ENCODE measurements at regions not wholly inside any gene's neighbourhood (a gene's known extent, or its start where the extent isn't known, plus 50 kb on each side); places are given as distances from the start of the nearest gene placed in this dataset.

DNA sequence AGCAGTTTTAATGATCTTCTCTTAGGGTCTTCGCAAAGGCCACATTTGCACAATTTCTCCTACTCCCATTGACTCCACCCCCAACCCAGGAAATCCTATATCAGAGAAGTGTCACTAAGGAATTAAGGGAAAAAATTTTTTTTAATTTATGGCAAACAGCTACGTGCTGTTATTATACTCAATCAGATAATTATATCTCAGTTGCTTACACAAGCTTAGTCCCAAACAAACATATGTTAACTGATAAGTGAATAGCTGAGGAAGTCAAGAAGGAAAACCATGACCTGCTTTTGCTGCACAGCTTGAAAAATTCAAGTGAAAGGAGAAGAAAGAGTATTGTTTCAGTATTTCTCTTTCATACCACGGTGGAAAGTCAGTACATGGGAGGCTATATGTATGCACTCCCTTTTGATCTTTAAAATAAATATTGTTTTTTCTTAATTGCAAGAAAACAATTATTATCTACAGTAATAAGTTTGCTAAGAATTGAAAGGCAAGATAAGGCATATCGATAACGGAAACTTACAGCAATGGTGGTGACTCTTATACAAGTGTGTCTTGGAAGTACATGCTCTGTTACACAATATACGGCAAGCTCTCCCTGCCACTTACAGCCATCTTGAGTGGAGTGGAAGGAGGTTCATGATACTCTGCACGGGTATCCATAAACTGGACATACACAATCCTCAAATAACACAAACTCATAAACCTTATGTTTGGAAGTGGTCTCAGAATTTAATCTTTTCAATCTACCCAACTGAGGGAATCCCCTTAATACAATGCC, 167.9 kb upstream of the FREM1 start:
- ATAC-seq: no peak
- Histone ChIP-seq H3K27ac (no peak overlapping the region), H3K36me3 (no peaks in the 10 kb centered on the region), H3K4me3 (no peak overlapping the region), H3K27me3 (no peaks in the 10 kb centered on the region), H3K4me1 (no peaks in the 10 kb centered on the region), H3K9me3 (no peaks in the 10 kb centered on the region)
- intact Hi-C loops (cut with DNase I): no loop called here
- DNase-seq: no peak
- TF ChIP-seq, protein P1, sequence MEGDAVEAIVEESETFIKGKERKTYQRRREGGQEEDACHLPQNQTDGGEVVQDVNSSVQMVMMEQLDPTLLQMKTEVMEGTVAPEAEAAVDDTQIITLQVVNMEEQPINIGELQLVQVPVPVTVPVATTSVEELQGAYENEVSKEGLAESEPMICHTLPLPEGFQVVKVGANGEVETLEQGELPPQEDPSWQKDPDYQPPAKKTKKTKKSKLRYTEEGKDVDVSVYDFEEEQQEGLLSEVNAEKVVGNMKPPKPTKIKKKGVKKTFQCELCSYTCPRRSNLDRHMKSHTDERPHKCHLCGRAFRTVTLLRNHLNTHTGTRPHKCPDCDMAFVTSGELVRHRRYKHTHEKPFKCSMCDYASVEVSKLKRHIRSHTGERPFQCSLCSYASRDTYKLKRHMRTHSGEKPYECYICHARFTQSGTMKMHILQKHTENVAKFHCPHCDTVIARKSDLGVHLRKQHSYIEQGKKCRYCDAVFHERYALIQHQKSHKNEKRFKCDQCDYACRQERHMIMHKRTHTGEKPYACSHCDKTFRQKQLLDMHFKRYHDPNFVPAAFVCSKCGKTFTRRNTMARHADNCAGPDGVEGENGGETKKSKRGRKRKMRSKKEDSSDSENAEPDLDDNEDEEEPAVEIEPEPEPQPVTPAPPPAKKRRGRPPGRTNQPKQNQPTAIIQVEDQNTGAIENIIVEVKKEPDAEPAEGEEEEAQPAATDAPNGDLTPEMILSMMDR (IDR thresholded peaks at IDR 0.05): no peak
- 67 to 75% methylated on average over 7 of the region's 7 CpGs for WGBS, 2 donors

DNA sequence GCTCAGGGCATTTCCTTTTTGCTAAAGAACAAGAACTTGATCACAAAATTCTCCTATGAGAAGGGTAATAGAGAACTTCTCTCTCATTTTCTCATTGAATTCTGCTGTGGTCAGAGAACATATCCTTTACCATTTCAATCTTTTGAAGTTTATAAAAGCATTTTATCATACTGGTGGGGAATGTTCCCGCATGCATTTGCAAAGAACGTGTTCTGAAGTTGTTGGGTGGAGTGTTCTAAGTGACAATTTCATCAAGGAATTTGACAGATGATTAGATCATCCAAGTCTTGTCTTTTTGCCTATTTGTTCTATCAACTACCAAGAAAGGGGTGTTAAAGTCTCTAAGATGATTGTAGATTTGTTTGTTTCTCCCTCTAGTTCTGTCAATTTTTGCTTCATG, 163.4 kb upstream of the FREM1 start:
- Histone ChIP-seq H3K27me3 (no peaks in the 10 kb centered on the region), H3K36me3 (no peaks in the 10 kb centered on the region), H3K4me1 (no peaks in the 10 kb centered on the region), H3K27ac (no peak overlapping the region), H3K4me3 (no peak overlapping the region), H3K9me3 (no peaks in the 10 kb centered on the region)
- TF ChIP-seq, protein P1 (IDR thresholded peaks at IDR 0.05): no peak
- WGBS, 2 donors: 55 to 86% methylated on average over 2 of the region's 2 CpGs
- ATAC-seq (no peak), DNase-seq (no peak)
- intact Hi-C loops (cut with DNase I): no loop called here

DNA sequence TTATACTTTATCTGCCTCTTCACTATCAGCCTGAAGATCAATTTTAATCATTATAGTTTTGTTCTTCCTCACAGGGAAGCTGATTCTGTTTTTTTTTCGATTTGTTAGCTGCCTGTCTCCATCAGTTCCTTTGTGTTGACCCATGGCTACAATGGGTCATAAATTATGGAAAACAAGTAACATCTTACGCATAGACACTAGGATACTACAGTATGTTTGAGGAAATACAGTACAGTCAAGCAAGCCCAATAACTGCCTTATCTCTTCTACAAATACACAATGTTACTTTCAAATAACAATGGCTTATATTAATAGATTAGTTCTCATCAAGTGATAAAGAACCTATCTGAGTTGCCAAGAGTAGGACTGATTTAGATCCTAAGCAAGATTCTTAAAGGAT, 160.5 kb upstream of the FREM1 start:
- H3K9me3 ChIP-seq: peaks cover 0 to 4% (median 0%) of the 10 kb centered on the region in 11 donors
- WGBS, 2 donors: 68 to 77% methylated on average over 2 of the region's 2 CpGs
- ATAC-seq (no peak), DNase-seq (no peak)
- H3K4me1 ChIP-seq: no peaks in the 10 kb centered on the region
- no peak overlapping the region for H3K27ac ChIP-seq
- no peaks in the 10 kb centered on the region for H3K36me3 ChIP-seq
- no peak overlapping the region for H3K4me3 ChIP-seq
- no peaks in the 10 kb centered on the region for H3K27me3 ChIP-seq
- intact Hi-C loops (cut with DNase I): no loop called here
- TF ChIP-seq, protein P1 (IDR thresholded peaks at IDR 0.05): no peak

DNA sequence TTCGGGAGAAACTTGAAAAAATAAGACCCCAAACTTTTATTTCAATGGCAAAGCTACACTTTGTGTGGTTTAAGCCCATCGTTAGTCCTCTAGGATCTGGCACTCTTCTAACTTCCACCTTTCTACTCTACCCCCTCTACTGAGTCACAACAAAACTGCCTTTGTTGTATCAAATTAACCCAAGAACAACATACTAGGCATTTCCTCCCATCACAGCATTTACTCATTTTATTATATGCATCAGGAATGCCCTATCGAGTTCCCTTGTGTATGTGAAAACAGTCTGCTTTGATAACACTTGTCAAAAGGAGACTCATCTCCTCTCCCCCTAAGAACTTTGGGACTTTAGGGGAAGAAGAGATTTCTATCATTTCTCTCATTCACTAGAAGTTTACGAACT, 158.9 kb upstream of the FREM1 start:
- no peak for DNase-seq
- WGBS, 2 donors: 65 to 70% methylated on average over 4 of the region's 4 CpGs
- H3K36me3 ChIP-seq: no peaks in the 10 kb centered on the region
- no peaks in the 10 kb centered on the region for H3K27me3 ChIP-seq
- intact Hi-C loops (cut with DNase I): no loop called here
- ATAC-seq: no peak
- no peaks in the 10 kb centered on the region for H3K4me1 ChIP-seq
- H3K27ac ChIP-seq: no peak overlapping the region
- H3K4me3 ChIP-seq: no peak overlapping the region
- peaks cover 0 to 8% (median 0%) of the 10 kb centered on the region in 11 donors for H3K9me3 ChIP-seq
- TF ChIP-seq, protein P1 (IDR thresholded peaks at IDR 0.05): no peak

All from heart right ventricle (tissue), 16 donors.